Body of pancreas (tissue), 4 donors: ENCODE measurements at regions not wholly inside any gene's neighbourhood (a gene's known extent, or its start where the extent isn't known, plus 50 kb on each side); places are given as distances from the start of the nearest gene placed in this dataset.

ENCODE experiments used
- POLR2A ChIP-seq, 3 donors: fragments of 450-650 bp; IDR thresholded peaks; one replicate each; pipeline ENCODE4 v1.6.1; 2016; ENCODE audit warnings: antibody characterized with exemption in 3 of 3, mild to moderate bottlenecking in 2 of 3
- TF ChIP-seq, protein P1 (sequence below), 7 experiments: fragments of 450-650 bp in 4 of 7; fragments of 200-600 bp in 3 of 7; sonication (generic) in 3 of 7; IDR thresholded peaks; one replicate each; pipeline ENCODE4 v1.5.1; 2016 to 2019; ENCODE audit warnings: antibody characterized with exemption in 7 of 7

DNA sequence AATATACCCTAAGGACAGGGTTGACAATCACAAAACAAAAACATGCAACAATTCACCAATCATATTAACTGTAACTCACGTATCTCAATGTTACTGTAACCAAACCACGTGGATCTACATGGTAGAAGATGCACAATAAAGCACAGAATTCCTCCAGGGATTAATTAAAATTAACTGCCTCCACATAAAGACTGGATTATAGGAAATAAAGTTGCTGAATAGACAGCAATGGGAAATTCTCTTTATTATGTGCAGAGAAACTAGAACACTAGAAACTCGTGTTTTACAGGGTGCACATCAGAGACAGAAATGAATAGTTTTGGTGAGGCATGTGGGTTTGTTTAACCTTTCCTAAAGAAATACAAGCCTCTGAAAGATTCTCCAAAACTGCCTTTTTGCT lies 696.3 kb downstream of the EPHA3 start:
- TF ChIP-seq, protein P1, sequence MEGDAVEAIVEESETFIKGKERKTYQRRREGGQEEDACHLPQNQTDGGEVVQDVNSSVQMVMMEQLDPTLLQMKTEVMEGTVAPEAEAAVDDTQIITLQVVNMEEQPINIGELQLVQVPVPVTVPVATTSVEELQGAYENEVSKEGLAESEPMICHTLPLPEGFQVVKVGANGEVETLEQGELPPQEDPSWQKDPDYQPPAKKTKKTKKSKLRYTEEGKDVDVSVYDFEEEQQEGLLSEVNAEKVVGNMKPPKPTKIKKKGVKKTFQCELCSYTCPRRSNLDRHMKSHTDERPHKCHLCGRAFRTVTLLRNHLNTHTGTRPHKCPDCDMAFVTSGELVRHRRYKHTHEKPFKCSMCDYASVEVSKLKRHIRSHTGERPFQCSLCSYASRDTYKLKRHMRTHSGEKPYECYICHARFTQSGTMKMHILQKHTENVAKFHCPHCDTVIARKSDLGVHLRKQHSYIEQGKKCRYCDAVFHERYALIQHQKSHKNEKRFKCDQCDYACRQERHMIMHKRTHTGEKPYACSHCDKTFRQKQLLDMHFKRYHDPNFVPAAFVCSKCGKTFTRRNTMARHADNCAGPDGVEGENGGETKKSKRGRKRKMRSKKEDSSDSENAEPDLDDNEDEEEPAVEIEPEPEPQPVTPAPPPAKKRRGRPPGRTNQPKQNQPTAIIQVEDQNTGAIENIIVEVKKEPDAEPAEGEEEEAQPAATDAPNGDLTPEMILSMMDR (IDR thresholded peaks at IDR 0.05): no peak
- no peak for TF ChIP-seq POLR2A (IDR thresholded peaks at IDR 0.05)
